ENCODE measurements at regions not wholly inside any gene's neighbourhood (a gene's known extent, or its start where the extent isn't known, plus 50 kb on each side); places are given as distances from the start of the nearest gene placed in this dataset.
"Not testable (repeated sequence)": the region's sequence is repeated elsewhere in the genome, so short reads cannot be mapped to it uniquely, and the experiment has no call there.

DNA sequence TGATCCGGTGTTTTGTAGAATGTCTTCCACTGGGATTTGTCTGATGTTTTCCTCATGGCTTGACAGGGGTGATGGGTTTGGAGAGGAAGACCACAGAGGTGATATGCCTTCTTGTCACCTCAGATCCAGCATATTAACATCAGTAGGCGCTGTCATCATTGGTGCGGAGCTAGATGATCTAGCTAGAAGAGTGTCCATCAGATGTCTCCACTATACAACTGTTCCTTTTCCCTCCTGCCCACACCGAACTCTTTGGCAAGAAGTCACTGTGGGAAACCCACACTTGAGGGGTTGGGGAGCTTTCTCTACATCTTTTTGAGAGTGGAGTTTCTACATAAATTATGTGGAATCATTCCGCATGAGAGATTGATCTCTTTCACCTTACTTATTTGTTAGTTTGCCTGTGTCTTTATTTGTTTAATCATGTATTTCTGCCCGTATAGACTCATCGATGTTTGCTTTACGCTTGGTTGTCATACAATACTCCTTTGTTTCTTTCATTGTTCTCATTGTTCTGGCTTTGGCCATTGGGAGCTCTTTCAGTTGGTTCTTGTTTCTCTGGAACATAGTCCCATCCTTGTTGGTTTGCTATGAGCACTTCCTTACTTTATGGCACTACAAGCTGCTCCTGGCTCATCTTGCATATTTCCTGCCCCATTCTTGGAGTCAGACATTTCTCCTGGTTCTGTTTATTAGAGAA, 1420.3 kb downstream of the BRD1 start:
- no peak for DNase-seq (ENCODE audit: low spot score)

DNA sequence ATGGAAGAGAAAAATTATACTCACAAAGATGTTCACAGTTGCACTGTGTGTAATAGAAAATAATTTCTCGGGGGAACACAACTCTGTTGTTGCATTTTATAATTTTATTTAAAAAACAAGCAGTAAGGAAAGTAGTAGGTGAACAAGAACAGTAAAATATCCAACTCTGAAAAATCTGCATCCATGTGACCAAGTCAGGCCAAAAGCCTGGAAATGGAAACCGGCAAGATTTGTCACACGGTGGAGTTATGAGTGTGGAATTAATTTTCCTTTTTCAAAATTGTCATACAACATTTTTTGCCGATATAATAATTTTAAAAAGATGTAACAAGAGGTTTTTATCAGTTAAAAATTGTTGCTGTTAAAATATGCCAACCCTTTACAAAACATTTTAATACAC, 1421.5 kb downstream of the BRD1 start:
- DNase-seq (ENCODE audit: low spot score) = no peak

DNA sequence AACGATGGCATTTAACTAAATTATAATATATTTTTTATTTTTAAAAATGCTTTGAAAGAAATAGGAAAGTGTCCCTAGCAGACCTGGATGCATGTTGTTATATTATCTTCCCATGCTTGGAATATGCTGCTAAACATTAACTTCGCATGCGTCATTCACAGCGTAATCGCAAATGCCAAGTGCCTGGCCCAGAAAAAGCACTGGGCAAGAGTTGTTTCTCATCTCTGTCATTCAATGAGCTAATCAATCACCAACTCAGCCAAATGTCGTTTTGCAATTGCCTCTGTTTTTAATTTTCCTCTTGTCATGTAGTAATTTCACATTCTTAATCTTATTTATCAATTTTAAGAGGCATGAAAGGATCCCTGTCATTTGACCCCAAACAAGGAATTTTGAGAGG, 1421.9 kb downstream of the BRD1 start:
- DNase-seq (ENCODE audit: low spot score) = no peak

DNA sequence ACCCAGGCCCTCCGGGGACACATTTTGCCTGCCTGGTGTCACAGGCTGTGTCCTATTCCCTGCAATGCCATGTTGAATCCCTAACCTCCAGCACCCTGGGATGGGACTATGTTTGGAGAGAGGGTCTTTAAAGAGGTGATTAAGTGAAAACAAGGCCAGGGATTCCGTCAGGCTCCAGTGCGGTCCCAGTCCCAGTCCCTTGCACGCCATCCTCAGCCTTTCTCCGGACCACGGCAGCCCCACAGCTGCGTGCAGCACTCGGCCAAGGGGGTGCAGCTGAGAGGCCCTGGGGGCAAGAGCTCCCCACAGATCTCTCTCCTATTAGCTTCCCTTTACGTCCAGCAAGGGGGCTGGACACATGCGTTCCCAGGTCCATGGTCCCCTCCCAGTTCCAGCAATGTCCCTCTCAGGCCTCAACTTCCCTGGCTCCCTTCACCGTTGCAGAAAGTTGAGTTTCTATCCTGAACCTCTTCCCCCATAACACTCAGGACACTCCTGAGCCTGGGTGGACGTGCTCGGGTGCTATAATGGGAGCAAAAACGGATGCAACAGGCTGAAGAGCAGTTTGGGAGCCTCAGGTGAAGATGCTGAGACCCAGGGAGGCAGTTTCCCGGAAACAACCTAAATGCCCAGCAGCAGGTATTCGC, 1422.7 kb downstream of the BRD1 start:
- no peak for DNase-seq (ENCODE audit: low spot score)

DNA sequence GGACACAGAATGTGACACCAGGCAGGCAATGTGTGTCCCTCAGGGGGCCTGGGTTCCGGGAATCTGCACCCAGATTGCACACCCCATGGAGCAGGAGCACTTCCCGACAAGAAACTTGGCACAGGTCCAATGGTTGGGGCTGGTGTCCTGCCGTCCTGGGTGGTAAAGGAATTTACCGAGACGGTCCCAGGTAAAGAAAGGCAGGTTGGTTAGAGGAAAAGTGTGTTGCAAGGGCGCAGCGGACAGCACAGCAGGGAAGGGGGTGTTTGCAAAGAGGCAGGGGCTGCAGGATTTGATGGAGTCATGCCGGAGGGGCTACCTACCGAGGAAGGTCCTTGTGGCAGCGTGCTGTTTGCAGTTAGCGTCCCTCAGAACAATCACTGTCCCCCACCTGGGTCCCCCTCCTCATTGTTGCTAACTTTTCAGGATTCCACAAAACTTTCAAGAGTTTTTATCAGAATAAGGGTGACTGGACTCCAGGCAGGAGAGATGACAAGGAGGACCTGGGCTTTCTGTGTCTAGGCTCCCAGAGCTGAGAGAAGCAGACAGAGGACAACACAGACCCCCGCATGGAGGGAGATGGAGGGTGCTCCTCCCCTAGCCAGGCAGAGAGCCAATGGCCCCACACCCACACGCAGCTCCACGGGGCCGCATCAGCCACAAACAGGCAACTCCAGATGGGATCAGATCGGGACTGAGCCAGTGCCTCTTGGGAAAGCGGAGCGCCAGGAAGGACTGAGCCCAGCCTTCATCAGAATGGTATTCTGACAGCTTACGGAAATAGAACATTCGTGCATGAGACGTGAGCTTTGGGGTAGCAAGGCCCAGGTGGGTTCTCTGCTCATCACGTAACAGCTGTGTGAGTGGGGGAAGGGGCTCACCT, 1423.9 kb downstream of the BRD1 start:
- no peak for DNase-seq (ENCODE audit: low spot score)

DNA sequence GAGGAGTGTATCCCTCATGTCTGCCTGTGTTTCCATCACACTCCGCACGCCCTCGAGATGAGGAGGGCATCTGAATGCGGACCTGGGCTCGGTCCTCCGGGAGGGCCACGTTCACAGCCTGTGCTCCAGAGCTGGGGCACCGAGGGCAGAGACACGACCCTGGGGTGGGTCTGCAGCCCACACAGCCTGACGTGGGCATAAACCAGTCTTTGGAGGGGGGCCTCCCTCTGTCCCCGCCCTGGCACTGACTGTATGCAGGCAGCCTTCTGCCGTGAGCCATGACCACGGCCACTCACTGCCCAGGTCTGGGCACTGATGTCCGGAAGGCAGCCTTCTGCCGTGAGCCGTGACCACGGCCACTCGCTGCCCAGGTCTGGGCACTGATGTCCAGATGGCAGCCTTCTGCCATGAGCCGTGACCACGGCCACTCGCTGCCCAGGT, 1425.1 kb downstream of the BRD1 start:
- DNase-seq (ENCODE audit: low spot score) = no peak

DNA sequence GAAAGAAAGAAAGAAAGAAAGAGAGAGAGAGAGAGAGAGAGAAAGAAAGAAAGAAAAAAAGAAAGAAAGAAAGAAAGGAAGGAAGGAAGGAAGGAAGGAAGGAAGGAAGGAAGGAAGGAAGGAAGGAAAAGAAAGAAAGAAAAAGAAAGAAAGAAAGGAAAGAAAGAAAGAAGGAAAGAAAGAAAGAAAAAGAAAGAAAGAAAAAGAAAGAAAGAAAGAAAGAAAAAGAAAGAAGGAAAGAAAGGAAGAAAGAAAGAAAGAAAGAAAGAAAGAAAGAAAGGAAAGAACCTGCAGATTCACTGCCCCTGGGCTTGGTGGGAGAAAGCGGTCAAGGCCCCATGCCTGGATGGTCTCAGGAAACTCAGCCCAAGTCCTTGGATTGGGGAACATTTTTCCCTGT, 1426.2 kb downstream of the BRD1 start:
- DNase-seq (ENCODE audit: low spot score) = not testable (repeated sequence)

DNA sequence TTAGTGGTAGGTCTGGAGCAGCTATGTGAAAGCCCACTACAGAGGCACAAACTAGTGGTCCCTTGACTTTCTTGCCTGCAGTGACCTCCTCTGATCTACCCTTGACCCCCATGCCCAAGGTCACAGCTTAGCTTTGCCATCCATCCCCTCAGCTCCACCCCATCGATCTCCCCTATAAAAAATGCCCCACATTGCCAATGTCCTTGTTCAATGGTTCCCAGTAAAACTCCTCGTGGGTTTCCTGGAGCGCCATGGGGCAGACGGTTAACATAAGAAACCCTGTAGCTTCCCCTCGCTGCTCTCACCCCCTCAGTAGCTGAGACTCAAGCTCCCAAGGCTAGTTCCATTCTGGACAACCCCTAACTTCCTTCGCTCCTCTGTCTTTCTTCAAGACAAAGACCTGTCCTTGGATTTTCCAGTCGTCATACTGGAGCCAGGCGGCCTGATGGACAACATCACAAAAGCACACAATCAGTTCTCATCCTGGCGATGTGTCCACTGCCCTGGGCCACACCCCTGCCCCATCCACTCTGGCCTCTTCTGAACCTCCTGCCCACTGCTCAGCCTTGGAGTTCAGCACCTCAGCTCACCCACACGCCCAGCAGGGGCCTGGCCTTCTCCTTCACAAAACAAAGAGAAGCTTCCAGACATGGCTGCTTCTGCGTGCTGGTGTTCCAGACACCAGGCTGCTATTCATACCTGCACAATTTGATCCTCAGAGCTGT, 1429.3 kb downstream of the BRD1 start:
- no peak for DNase-seq (ENCODE audit: low spot score)

DNA sequence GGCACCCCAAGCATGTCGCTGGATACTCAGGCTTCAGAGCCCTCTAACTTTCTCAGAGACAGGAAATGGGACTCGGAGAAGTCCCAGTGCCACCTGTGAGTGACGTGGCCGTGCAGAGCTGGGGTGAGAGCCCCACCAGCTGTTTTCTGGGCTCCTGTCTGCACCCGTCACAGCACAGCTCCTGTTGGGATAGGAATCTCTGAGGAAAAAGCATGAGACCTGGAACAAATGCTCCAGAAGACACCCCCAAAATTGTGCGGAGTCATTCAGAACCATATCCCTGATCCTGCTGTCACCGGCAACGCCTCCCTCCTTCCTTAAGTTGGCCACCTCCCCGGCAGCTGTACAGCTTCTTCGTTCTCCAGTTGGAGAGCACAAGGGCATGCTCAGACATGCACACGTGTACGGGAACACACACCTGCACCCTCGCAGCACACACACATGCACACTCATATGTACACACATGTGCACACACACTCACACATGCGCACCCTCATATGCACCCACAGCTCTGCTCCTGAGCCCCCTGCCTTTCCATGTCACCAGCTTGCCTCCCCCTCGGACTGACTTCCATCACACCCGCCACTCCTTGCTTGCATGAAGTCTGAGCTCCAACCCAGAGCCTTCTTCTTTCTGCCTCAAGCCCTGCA, 1430.0 kb downstream of the BRD1 start:
- no peak for DNase-seq (ENCODE audit: low spot score)

DNA sequence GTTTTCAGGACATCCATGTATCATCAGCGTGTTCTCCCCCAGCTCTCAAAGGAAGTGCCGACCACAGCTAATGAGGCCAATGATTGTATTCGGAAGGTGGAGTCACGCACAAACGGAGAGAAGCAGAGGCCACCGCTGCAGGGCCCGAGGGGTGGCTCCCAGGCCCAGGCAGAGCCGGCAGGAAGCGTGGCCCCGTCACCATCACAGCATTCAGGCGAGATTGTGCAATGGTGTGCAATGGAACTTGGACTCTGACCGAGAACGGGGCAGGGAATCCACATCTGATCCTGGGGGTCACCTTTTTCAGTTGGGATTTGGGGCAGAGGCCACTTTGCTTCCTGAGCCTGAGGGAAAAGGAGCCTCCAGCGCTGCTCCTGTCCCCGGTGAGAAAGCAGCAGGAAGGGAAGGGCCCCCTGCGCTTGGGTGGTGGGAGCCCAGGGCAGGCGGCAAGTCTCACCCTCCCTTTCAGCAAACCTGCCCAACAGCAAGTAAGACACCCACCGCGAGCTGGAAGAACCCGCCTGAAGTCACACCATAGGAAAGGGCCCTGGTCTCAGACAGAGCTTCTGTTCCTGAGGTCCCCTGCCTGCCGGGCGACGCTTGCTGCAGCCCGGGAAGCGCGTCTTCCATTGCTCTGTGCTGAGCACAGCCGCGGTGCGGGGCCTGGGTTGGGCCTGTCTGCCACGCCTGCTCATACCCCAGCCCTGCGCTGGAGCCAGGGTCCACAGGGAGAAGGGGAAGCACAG, 1430.7 kb downstream of the BRD1 start:
- DNase-seq (ENCODE audit: low spot score) = no peak

DNA sequence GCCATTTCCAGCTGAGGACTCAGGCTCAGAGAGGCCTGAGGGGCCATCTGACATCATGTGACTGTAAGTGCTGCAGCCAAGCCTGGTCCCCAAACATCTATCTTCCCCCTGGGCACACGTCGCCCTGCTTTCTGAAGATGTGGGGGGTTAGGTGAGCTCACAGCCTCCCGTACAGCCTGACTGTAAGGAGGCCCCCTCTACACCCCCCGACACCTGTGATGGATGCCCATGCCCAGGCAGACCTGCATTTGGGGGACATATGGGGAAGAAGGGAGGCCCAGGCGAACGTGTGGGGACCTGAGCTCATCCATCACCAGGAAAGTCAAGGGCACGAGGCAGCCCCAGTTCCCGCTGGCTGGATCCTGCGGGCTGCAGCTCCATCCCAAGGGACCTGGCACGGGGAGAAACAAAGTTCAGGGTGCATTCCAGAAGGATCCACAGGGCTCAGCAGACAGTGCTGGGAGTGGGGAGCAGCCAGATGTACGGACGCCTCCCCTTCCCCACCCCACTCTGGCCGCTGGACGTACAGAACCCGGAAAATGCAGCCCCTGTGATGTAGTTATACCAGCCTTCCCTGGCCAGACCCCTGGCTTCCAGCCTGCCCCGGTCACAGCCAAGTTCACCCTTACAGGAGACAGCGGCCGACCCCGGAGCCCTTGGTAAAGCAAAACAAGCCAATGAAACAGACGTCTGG, 1431.4 kb downstream of the BRD1 start:
- no peak for DNase-seq (ENCODE audit: low spot score)

DNA sequence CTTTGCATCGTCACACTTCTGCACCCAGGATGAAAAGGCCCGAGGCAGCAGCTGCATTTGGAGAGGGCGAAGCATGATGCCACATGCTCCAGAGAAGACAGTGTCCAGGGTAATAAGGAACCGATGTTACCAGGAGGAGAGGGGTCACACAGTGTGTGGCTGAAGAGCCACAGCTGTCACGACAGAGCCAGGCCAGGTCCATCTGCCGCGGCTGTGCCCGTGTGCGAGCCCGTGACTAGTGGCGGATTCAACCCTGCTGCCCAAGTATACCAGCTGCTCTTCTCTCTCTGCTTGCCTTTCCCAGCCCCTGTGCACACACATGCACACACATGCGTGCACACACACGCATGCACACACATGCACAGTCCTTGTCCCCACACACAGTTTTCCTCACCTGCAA, 1432.5 kb downstream of the BRD1 start:
- DNase-seq (ENCODE audit: low spot score) = no peak

DNA sequence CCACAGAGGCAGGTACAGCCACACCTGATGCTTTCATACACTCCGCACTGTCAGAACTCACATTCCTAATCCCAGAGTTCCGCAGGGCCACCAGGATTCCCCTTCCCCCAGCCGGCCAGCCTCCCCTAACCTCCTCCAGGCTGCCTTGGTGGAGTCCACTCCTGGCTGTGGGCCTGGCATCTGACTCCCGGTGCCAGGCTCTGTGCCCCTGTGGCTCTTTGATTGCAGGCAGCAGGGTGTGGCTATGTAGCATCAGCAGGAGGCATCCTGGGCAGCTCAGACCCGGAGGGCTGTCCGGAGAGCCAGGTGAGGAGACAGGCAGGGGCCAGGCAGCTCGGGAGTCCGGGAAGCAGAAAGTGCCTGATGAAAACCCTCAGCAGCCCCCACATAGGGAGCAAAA, 1432.9 kb downstream of the BRD1 start:
- no peak for DNase-seq (ENCODE audit: low spot score)

DNA sequence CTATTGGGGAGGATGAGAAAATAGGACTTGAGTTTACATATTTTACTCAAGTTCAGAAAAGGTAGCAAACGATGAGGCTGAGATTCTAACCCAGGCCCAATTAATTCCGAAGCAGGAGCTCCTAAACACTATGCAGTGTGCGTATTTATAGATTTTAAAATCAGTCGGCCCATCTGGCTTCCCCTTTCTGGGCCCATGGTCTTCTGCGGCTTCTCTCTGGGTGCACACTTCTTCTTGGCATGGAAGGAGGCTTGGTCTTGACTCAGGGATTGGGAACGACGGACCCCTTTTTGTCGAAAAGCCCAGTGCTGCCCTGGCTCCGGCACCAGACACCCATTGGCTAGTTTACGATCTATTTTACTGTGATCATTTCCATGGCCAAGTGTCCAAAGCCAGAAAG, 1433.8 kb downstream of the BRD1 start:
- no peak for DNase-seq (ENCODE audit: low spot score)

DNA sequence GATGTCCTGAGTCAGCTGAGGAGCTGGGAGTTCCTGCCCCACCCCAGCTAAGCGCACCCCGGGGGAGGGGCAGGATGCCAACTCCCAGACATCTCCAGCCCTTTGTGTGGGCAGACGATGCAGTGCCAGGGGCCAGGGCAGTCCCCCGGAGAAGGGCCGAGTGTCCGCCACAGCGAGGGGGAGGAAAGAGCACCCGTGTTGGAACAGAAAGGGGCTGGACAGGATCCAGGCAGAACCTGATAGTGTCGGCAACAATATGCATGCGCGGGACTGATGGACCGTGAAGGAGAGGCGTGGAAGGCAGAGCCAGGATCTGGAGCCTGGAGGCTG, 1434.7 kb downstream of the BRD1 start:
- DNase-seq (ENCODE audit: low spot score) = no peak

DNA sequence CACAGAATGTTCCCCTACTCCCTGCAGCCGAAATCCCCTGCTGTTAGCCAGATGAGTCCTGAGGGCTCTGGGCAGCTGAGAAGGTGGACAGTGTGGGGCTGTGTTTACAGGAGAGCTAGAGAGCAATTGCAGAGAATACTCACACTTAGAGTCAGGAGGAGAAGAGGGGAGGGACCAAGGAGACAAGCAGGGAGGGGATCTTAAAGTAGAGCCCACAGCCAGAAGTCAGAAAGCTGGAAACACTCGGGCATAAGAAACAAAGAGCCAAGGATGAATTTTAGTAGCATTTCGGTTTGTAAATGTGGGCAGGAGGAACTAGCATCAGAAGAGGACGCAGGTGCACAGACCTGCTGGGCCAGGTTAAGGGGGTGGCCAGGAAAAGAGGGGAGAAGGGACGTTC, 1435.9 kb downstream of the BRD1 start:
- DNase-seq (ENCODE audit: low spot score) = no peak

DNA sequence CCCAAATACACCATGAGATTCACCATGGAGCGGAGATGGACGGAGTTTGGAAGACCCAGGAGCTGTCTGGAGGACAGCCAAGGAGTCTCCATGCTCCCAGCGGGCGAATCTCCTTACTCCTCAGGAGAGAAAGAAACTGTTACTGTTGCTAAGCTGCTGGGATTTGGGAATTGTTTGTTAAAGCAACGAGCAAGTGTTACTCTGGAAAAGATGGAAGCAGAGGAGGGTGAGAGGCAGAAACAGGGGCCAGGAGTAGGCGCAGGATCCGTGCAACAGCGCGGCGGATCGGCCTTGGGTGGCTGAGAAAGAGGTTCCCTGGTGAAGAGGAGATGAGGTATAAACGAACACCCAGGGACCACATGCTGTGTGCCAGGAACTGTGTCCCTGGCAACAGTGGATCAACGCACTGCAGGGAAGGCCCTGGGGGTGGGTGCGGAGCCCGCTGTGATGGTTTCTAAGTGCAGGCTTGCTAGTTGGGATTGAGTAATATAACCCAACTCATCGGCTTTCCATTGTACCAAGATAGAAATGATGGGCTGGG, 1436.4 kb downstream of the BRD1 start:
- DNase-seq (ENCODE audit: low spot score) = no peak

DNA sequence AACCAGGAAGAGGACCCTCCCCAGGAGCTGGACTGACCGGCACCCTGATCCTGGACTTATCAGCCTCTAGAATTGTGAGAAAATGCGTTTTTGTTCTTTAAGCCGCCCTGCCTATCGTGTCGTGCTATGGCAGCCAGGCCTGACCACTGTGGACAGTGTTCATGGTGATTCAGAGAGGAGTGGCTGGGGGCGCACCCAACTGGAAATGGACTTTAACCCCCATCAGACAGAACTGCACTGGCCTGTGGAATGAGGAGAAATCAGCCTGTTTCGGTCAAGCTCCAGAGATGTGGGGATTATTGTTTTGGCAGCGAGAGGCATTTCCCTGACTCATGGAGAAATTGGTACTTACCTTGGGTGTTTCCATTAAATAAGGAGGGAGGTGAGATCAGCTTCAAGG, 1437.8 kb downstream of the BRD1 start:
- DNase-seq (ENCODE audit: low spot score) = no peak

DNA sequence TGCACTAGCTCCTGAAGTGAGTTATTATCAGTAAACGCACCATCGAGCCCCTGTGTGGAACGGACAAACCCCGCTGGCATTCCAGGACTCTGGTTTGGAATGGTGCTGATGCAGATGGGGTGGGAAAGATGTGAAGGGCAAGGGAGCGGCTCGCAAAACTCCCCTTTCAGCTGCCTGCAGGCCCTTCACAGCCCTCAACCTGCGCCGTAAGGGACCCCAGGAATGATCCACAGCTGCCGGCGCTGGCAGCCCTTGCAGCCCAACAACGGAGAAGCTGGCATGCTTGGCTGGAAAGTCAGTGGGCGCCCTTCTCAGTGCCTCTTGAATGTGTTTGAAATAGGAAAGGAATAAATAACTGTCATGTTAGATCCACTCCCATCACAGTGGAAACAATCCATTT, 1445.5 kb downstream of the BRD1 start:
- DNase-seq (ENCODE audit: low spot score) = peak; percentile 38

DNA sequence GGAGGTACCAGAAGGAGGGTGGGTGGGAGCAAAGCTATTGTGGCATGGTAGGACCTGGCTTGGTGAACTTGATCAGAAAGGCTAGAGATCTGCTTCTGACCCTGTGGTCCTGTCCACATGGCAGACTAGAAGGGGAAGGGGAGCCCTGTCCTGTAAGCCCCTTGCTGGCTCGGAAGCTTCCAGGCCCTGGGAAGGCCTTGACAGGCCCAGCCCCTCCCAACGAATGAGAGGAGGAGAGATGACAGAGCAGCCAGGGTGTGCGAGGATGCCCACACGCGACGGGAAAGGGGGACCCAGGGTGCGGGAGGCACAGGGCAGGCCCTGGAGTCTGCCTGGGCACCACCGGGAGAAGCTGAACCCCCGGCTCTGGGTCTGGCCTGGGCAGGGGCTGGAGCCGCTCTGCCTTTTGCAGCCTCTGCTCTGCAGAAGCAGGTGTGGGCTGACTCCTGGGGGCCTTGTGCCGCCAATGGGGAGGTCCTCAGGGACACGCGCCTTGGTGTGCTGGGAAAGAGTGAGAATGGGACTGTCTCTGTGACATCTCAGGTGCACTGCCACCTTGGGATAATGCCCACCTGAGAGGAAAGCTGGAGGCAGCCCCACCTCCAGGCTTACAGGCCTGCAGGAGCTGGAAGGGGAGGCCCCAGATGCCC, 1447.5 kb downstream of the BRD1 start:
- no peak for DNase-seq (ENCODE audit: low spot score)
